ENCODE measurements at regions not wholly inside any gene's neighbourhood (a gene's known extent, or its start where the extent isn't known, plus 50 kb on each side); places are given as distances from the start of the nearest gene placed in this dataset.

DNA sequence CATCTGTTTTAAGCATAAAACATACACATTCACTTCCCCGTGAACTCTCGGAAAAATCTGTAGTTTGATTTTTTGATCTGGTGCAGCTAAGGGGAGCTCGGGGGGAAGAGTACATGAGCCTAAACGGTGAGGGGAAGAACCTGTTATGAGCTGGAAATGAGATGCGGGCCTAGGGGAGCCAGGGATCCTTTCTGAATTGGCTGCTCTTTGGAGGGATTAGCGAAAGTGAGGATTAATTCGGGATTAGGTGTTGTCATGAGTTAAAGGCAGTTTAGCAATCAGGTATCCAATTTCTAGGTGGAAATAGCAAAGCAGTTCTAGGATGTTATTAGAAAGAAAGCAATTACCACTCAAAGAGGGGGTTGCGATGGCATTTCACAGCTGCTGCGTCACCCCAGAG, 51.1 kb upstream of the ADARB2 start:
- TF ChIP-seq, protein P1, sequence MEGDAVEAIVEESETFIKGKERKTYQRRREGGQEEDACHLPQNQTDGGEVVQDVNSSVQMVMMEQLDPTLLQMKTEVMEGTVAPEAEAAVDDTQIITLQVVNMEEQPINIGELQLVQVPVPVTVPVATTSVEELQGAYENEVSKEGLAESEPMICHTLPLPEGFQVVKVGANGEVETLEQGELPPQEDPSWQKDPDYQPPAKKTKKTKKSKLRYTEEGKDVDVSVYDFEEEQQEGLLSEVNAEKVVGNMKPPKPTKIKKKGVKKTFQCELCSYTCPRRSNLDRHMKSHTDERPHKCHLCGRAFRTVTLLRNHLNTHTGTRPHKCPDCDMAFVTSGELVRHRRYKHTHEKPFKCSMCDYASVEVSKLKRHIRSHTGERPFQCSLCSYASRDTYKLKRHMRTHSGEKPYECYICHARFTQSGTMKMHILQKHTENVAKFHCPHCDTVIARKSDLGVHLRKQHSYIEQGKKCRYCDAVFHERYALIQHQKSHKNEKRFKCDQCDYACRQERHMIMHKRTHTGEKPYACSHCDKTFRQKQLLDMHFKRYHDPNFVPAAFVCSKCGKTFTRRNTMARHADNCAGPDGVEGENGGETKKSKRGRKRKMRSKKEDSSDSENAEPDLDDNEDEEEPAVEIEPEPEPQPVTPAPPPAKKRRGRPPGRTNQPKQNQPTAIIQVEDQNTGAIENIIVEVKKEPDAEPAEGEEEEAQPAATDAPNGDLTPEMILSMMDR (IDR thresholded peaks at IDR 0.05), result no peak
- intact Hi-C loops (cut with DNase I), result no loop called here
- DNase-seq (no peak), ATAC-seq (no peak)
- WGBS, 2 donors, result 57% methylated on average over 9 of the region's 9 CpGs
- no peak overlapping the region for H3K4me3 ChIP-seq
- peaks cover 0 to 4% (median 0%) of the 10 kb centered on the region in 7 donors for H3K27me3 ChIP-seq
- no peak overlapping the region for H3K27ac ChIP-seq
- no peaks in the 10 kb centered on the region for H3K4me1 ChIP-seq
- no peaks in the 10 kb centered on the region for H3K36me3 ChIP-seq
- H3K9me3 ChIP-seq, result peaks cover 0 to 3% (median 0%) of the 10 kb centered on the region in 11 donors

Small RNAs in the stretch of these regions (microRNA-seq; reads per million reads assigned to microRNA genes)
- 0 reads per million in 2 donors for gene MIR6072
